ENCODE measurements at regions not wholly inside any gene's neighbourhood (a gene's known extent, or its start where the extent isn't known, plus 50 kb on each side); places are given as distances from the start of the nearest gene placed in this dataset.

DNA sequence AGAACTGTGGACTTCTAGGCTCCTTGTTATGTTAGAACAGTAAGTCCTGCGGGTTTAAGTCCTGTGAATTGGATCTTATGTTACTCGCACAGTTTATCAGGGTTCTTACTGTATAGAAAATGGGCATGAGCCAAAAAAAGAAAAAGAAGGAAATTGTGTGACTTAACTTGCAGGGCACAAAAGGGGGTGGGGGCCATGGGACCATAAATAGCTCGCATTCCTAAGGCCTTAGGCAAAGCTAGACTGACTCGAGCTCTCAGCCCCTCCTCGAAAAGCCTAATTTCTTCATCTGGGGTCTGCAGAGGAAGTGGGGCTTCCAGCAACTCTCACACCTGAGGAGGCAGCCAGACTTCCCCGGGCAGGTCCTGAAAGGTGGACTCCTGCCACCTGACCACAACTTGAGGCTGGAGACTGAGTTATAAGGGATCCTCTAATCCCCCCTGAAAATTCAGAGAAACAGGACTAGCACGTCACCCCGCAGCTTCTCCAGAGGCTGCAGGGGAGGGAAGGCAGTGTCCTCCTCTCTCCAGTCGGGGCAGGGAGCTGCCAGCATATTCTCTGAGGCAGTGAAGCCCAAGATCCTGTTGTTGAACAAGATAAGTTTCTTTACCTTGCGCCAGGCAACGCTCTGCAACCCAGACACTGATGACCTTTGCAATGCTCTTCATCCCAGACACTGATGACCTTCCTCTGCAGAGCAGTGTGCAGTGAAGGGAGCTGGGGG lies 280.5 kb downstream of the PCNX1 start:
- Histone ChIP-seq H3K4me3 (ENCODE audit: insufficient read depth, low read depth, low read length) (no peak overlapping the region), H3K9ac (ENCODE audit: low read depth, low read length) (no peak overlapping the region), H3K27me3 (ENCODE audit: control insufficient read depth, insufficient read depth, low read length) (no peaks in the 10 kb centered on the region; the same call in 1 of the 2 replicates), H3K79me1 (ENCODE audit: low read depth in 1 of 2, low read length in 2 of 2) (no peaks in the 10 kb centered on the region), H4K8ac (ENCODE audit: low read depth in 2 of 2, low read length in 2 of 2) (no peak overlapping the region), H2AK5ac (ENCODE audit: low read depth, low read length) (no peak overlapping the region), H3K9me1 (ENCODE audit: insufficient read depth, low read length) (no peaks in the 10 kb centered on the region), H3K27ac (ENCODE audit: insufficient read depth, low read length) (no peak overlapping the region), H2AK9ac (replicated peaks; ENCODE audit: low read depth, low read length, poor library complexity) (no peak overlapping the region), H3K9me3 (ENCODE audit: control insufficient read depth, insufficient read depth, low read length) (no peaks in the 10 kb centered on the region), H3K56ac (ENCODE audit: extremely low read depth, insufficient read depth, low read length) (no peak overlapping the region), H2AFZ (replicated peaks; ENCODE audit: low read length, poor library complexity) (peak overlapping the region; percentile 68), H2BK5ac (ENCODE audit: low read depth, low read length, poor library complexity, severe bottlenecking) (no peak overlapping the region), H3K23ac (ENCODE audit: low read depth, low read length) (no peak overlapping the region), H4K20me1 (ENCODE audit: insufficient read depth, low read length) (no peaks in the 10 kb centered on the region), H3K14ac (replicated peaks; ENCODE audit: low read depth, low read length) (no peak overlapping the region; the same call in 1 of the 2 replicates), H3K4ac (ENCODE audit: low read depth, low read length) (no peak overlapping the region), H2BK20ac (ENCODE audit: low read depth, low read length) (no peak overlapping the region), H2BK120ac (ENCODE audit: low read depth, low read length) (no peak overlapping the region), H3K36me3 (ENCODE audit: control insufficient read depth, insufficient read depth, low read length) (no peaks in the 10 kb centered on the region), H3K18ac (ENCODE audit: low read depth, low read length) (no peak overlapping the region), H4K91ac (ENCODE audit: insufficient read depth, low read depth, low read length) (no peak overlapping the region), H3K4me2 (ENCODE audit: low read depth, low read length) (no peak overlapping the region), H4K5ac (ENCODE audit: low read depth, low read length) (no peak overlapping the region), H3K4me1 (ENCODE audit: control insufficient read depth, insufficient read depth, low read length) (no peaks in the 10 kb centered on the region), H2BK15ac (ENCODE audit: low read depth, low read length) (no peak overlapping the region)
- in situ Hi-C loops (cut with MboI; ENCODE audit: low sequenced_read_pairs) = no loop called here
- BruUV-seq (replicated peaks) = no TSS peak
- DNase-seq = no peak
- POLR2A ChIA-PET (ENCODE audit: unreplicated experiment) = interaction anchor here (0.6 kb wide), 1 partner anchor 317 kb away, joined by 4 read pairs; no protein-coding TSS in a partner anchor
- CTCF ChIA-PET = no interaction called here
- no CpG with 5 or more reads among the region's 11 CpGs for WGBS, 2 experiments (ENCODE audit: extremely low coverage in 2 of 2, insufficient read length in 1 of 2)
- intact Hi-C loops (cut with micrococcal nuclease) = no loop called here
- ATAC-seq (ENCODE audit: low read depth) = no peak
- TF ChIP-seq MAFK (IDR thresholded peaks at IDR 0.05; ENCODE audit: low read depth, low read length) (no peak), BHLHE40 (IDR thresholded peaks at IDR 0.05; ENCODE audit: low read depth, low read length) (no peak), RFX5 (IDR thresholded peaks at IDR 0.05; ENCODE audit: low read depth, low read length) (no peak), POLR2A (IDR thresholded peaks at IDR 0.05; ENCODE audit: low read depth, low read length) (no peak), SMC3 (IDR thresholded peaks at IDR 0.05; ENCODE audit: low read depth, low read length) (no peak), RAD21 (IDR thresholded peaks at IDR 0.05; ENCODE audit: low read length) (no peak), NFE2L2 (IDR thresholded peaks at IDR 0.05; ENCODE audit: low read depth, low read length) (no peak), FOS (IDR thresholded peaks at IDR 0.05; ENCODE audit: low read depth, low read length) (no peak), CHD1 (IDR thresholded peaks at IDR 0.05; ENCODE audit: low read depth, low read length) (no peak), MXI1 (IDR thresholded peaks at IDR 0.05; ENCODE audit: borderline replicate concordance, low read depth, low read length) (no peak)
- TF ChIP-seq, protein P1, sequence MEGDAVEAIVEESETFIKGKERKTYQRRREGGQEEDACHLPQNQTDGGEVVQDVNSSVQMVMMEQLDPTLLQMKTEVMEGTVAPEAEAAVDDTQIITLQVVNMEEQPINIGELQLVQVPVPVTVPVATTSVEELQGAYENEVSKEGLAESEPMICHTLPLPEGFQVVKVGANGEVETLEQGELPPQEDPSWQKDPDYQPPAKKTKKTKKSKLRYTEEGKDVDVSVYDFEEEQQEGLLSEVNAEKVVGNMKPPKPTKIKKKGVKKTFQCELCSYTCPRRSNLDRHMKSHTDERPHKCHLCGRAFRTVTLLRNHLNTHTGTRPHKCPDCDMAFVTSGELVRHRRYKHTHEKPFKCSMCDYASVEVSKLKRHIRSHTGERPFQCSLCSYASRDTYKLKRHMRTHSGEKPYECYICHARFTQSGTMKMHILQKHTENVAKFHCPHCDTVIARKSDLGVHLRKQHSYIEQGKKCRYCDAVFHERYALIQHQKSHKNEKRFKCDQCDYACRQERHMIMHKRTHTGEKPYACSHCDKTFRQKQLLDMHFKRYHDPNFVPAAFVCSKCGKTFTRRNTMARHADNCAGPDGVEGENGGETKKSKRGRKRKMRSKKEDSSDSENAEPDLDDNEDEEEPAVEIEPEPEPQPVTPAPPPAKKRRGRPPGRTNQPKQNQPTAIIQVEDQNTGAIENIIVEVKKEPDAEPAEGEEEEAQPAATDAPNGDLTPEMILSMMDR (conservative IDR thresholded peaks at IDR 0.05; ENCODE audit: low read depth, low read length) = no peak
- TF ChIP-seq, protein P2, sequence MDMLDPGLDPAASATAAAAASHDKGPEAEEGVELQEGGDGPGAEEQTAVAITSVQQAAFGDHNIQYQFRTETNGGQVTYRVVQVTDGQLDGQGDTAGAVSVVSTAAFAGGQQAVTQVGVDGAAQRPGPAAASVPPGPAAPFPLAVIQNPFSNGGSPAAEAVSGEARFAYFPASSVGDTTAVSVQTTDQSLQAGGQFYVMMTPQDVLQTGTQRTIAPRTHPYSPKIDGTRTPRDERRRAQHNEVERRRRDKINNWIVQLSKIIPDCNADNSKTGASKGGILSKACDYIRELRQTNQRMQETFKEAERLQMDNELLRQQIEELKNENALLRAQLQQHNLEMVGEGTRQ (IDR thresholded peaks at IDR 0.05; ENCODE audit: low read depth, low read length) = no peak
- TF ChIP-seq, protein P3, sequence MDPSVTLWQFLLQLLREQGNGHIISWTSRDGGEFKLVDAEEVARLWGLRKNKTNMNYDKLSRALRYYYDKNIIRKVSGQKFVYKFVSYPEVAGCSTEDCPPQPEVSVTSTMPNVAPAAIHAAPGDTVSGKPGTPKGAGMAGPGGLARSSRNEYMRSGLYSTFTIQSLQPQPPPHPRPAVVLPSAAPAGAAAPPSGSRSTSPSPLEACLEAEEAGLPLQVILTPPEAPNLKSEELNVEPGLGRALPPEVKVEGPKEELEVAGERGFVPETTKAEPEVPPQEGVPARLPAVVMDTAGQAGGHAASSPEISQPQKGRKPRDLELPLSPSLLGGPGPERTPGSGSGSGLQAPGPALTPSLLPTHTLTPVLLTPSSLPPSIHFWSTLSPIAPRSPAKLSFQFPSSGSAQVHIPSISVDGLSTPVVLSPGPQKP (IDR thresholded peaks at IDR 0.05; ENCODE audit: borderline replicate concordance, low read depth, low read length) = no peak
- dilution Hi-C loops (cut with HindIII; ENCODE audit: low sequenced_read_pairs, unreplicated experiment) = no loop called here
